ENCODE measurements at regions not wholly inside any gene's neighbourhood (a gene's known extent, or its start where the extent isn't known, plus 50 kb on each side); places are given as distances from the start of the nearest gene placed in this dataset.
A peak's percentile ranks its signal among the peaks of the same experiment; 100 is the strongest.

- peak in 1 of 4 donors; percentile 40 for ATAC-seq
These were observed 102.0 kb upstream of the FAM20C start for GRCh38 chr7:90111-91063.

GRCh38 chr7:91396-92175, 100.8 kb upstream of the FAM20C start:
- no peak overlapping the region for H3K27ac ChIP-seq
- no peak overlapping the region for H3K4me3 ChIP-seq
- no peak for ATAC-seq
- intact Hi-C loops (cut with DNase I), result no loop called here
- TF ChIP-seq CTCF (IDR thresholded peaks at IDR 0.05), result no peak
- no peak for TF ChIP-seq POLR2A (IDR thresholded peaks at IDR 0.05)
- H3K36me3 ChIP-seq, result no peaks in the 10 kb centered on the region
- H3K9me3 ChIP-seq, result no peaks in the 10 kb centered on the region
- no peak for DNase-seq
- H3K27me3 ChIP-seq, result peaks cover 0 to 5% (median 0%) of the 10 kb centered on the region in 9 donors
- whole genome bisulfite sequencing, 4 donors, result 86 to 95% (median 89%) methylated on average over 16 to 18 of the region's 18 CpGs
- H3K4me1 ChIP-seq, result peaks cover 0 to 26% (median 12%) of the 10 kb centered on the region in 12 donors

More at GRCh38 chr7:90111-91063, 102.0 kb upstream of the FAM20C start:
- intact Hi-C loops (cut with DNase I), result no loop called here
- WGBS, 4 donors, result 84 to 87% (median 86%) methylated on average over 13 of the region's 13 CpGs
- Histone ChIP-seq H3K9me3 (no peaks in the 10 kb centered on the region), H3K36me3 (no peaks in the 10 kb centered on the region), H3K4me3 (no peak overlapping the region), H3K4me1 (peaks cover 0 to 26% (median 14%) of the 10 kb centered on the region in 12 donors), H3K27me3 (peaks cover 0 to 5% (median 0%) of the 10 kb centered on the region in 9 donors), H3K27ac (peak overlapping the region in 4 of 12 donors; percentile 23 to 73 (median 46))
- no peak for DNase-seq
- no peak for TF ChIP-seq CTCF (IDR thresholded peaks at IDR 0.05)
- no peak for TF ChIP-seq POLR2A (IDR thresholded peaks at IDR 0.05)

GRCh38 chr7:92231-92674, 100.1 kb upstream of the FAM20C start:
- H3K4me3 ChIP-seq, result no peak overlapping the region
- TF ChIP-seq POLR2A (IDR thresholded peaks at IDR 0.05) (no peak), CTCF (IDR thresholded peaks at IDR 0.05) (no peak)
- 53 to 73% (median 62%) methylated on average over 6 of the region's 6 CpGs for WGBS, 4 donors
- no peaks in the 10 kb centered on the region for H3K36me3 ChIP-seq
- peaks cover 0 to 5% (median 0%) of the 10 kb centered on the region in 9 donors for H3K27me3 ChIP-seq
- intact Hi-C loops (cut with DNase I), result no loop called here
- no peak overlapping the region for H3K27ac ChIP-seq
- peaks cover 0 to 26% (median 12%) of the 10 kb centered on the region in 12 donors for H3K4me1 ChIP-seq
- ATAC-seq (no peak), DNase-seq (no peak)
- peaks cover 0 to under 1% (median 0%) of the 10 kb centered on the region in 12 donors for H3K9me3 ChIP-seq
